Keratinocyte (primary cell): ENCODE measurements at regions not wholly inside any gene's neighbourhood (a gene's known extent, or its start where the extent isn't known, plus 50 kb on each side); places are given as distances from the start of the nearest gene placed in this dataset.

Experiments
- EZH2 ChIP-seq: IDR thresholded peaks from one replicate; pipeline ENCODE4 v1.6.1; 2012; ENCODE audit warnings: inconsistent platforms, mild to moderate bottlenecking, low read length, moderate library complexity
- TF ChIP-seq, protein P1 (sequence below), 3 experiments: IDR thresholded peaks in 1 of 3; conservative IDR thresholded peaks in 1 of 3; optimal IDR thresholded peaks in 1 of 3; 2 replicates in 2 of 3; 3 replicates in 1 of 3; pipeline versions ENCODE3 to v1.5.1; 2011; ENCODE audit warnings: low read length in 3 of 3, mild to moderate bottlenecking in 3 of 3, moderate library complexity in 2 of 3, control low read depth in 1 of 3, inconsistent platforms in 1 of 3; ENCODE audit not compliant: insufficient read depth in 2 of 3; ENCODE audit errors: extremely low read depth in 1 of 3

DNA sequence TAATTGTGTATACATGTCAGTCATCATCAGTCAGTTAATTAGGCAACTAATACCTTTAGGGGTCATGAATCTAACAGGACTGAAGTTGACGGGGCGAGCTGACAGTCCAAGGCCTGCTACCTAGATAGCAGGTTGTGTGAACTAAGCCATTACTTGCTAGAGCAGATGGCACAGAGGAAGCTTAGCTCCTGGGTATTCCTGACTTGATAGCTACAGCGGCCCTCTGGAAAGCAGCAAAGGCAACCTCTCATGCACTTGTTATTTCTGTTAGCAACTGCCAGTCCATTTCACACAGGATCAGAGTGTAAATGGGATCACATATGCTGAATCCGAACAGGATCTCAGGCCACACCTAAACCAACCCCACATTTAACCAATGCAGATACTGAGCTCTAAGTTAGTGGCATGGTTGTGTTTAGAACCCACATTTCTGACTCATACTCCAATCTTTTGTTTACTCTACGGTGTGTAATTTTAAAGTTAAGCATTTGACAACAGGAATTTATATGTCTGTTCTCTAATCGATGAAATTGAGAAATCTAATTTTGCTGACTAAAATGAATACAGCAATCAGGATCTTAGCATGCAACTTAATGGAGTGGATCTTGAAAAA is 521.3 kb upstream of the ZNF608 start:
- TF ChIP-seq, protein P1, sequence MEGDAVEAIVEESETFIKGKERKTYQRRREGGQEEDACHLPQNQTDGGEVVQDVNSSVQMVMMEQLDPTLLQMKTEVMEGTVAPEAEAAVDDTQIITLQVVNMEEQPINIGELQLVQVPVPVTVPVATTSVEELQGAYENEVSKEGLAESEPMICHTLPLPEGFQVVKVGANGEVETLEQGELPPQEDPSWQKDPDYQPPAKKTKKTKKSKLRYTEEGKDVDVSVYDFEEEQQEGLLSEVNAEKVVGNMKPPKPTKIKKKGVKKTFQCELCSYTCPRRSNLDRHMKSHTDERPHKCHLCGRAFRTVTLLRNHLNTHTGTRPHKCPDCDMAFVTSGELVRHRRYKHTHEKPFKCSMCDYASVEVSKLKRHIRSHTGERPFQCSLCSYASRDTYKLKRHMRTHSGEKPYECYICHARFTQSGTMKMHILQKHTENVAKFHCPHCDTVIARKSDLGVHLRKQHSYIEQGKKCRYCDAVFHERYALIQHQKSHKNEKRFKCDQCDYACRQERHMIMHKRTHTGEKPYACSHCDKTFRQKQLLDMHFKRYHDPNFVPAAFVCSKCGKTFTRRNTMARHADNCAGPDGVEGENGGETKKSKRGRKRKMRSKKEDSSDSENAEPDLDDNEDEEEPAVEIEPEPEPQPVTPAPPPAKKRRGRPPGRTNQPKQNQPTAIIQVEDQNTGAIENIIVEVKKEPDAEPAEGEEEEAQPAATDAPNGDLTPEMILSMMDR (optimal IDR thresholded peaks at IDR 0.05 in 1 of 3, IDR thresholded peaks at IDR 0.05 in 1 of 3, conservative IDR thresholded peaks at IDR 0.05 in 1 of 3; ENCODE audit: extremely low read depth in 1 of 3, insufficient read depth in 2 of 3, low read length in 3 of 3) = no peak
- TF ChIP-seq EZH2 = no peak
